ENCODE measurements at regions not wholly inside any gene's neighbourhood (a gene's known extent, or its start where the extent isn't known, plus 50 kb on each side); places are given as distances from the start of the nearest gene placed in this dataset.

DNA sequence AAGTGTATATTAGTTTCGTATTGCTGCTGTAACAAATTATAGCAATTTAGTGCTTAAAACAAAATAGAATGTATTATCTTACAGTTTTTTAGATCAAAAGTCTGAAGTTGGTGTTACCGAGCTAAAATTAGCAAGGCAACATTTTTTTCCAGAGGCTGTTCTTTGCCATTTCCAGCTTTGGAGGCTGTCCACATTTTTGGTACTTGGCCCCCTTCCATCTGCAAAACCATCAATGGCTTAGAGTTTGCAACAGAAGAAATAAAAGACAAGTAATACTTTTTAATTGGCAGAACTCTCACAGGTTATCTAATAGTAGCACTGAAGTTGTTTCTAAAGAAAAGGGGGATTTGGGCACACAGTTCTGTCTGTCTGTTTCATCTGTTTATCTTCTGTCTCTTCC is 1248.5 kb downstream of the ROBO1 start:
- no peaks in the 10 kb centered on the region for H3K9me3 ChIP-seq (ENCODE audit: control insufficient read depth in 1 of 2, low read length in 2 of 2)
- H3K4me1 ChIP-seq (ENCODE audit: control insufficient read depth in 1 of 2, insufficient read depth in 2 of 2, low read length in 2 of 2), result no peaks in the 10 kb centered on the region
- H3K27ac ChIP-seq (ENCODE audit: low read length), result no peak overlapping the region
- H3K36me3 ChIP-seq (ENCODE audit: control insufficient read depth in 1 of 2, insufficient read depth in 2 of 2, low read length in 2 of 2), result no peaks in the 10 kb centered on the region
- no peak overlapping the region for H3K4me3 ChIP-seq (ENCODE audit: low read depth in 1 of 2, low read length in 2 of 2)
- H3K27me3 ChIP-seq (ENCODE audit: low read depth, low read length), result no peaks in the 10 kb centered on the region

DNA sequence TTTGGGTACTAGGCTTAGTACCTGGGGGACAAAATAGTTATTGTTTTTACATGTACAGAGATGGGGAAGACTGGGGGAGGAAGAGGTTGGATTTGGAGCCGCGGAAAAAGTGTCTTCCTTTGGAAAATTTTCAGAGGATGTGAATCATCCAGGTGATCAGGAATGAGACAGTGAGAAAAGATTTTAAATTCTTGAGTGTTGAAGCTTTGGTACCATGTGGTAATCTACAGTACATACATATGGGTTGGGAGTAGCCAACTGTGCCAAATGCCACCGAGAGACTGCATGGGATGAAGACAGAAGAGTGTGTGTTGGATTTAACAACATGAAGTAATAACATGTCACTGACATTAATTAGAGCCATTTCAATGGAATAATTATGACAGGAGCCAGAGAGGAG is 1238.2 kb downstream of the ROBO1 start:
- H3K27me3 ChIP-seq (ENCODE audit: low read depth, low read length), result no peaks in the 10 kb centered on the region
- no peaks in the 10 kb centered on the region for H3K4me1 ChIP-seq (ENCODE audit: control insufficient read depth in 1 of 2, insufficient read depth in 2 of 2, low read length in 2 of 2)
- no peak overlapping the region for H3K4me3 ChIP-seq (ENCODE audit: low read depth in 1 of 2, low read length in 2 of 2)
- H3K9me3 ChIP-seq (ENCODE audit: control insufficient read depth in 1 of 2, low read length in 2 of 2), result no peaks in the 10 kb centered on the region
- no peak overlapping the region for H3K27ac ChIP-seq (ENCODE audit: low read length)
- H3K36me3 ChIP-seq (ENCODE audit: control insufficient read depth in 1 of 2, insufficient read depth in 2 of 2, low read length in 2 of 2), result no peaks in the 10 kb centered on the region

DNA sequence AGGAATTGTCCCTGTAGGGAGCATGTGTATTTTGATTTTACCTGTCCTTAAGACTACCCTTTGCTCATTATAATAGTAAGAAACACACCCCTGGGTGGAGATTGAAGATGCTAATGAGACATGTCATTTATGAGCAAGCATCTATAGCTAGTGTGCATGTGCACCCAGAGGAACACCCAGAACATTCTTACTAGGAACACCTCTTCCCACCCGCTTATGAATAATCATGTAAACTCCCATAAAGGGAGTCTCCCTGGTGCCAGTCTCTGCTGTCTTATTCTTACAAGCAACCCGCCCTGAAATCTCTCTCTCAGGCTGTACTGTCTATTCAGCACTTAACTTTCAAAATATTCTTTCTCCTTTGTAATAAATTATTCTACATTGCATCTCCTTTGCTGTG is 1227.3 kb downstream of the ROBO1 start:
- peaks cover 0 to 2% of the 10 kb centered on the region in 2 donors for H3K9me3 ChIP-seq (ENCODE audit: control insufficient read depth in 1 of 2, low read length in 2 of 2)
- H3K4me1 ChIP-seq (ENCODE audit: control insufficient read depth in 1 of 2, insufficient read depth in 2 of 2, low read length in 2 of 2), result no peaks in the 10 kb centered on the region
- no peaks in the 10 kb centered on the region for H3K27me3 ChIP-seq (ENCODE audit: low read depth, low read length)
- H3K36me3 ChIP-seq (ENCODE audit: control insufficient read depth in 1 of 2, insufficient read depth in 2 of 2, low read length in 2 of 2), result no peaks in the 10 kb centered on the region
- H3K4me3 ChIP-seq (ENCODE audit: low read depth in 1 of 2, low read length in 2 of 2), result no peak overlapping the region
- H3K27ac ChIP-seq (ENCODE audit: low read length), result no peak overlapping the region

DNA sequence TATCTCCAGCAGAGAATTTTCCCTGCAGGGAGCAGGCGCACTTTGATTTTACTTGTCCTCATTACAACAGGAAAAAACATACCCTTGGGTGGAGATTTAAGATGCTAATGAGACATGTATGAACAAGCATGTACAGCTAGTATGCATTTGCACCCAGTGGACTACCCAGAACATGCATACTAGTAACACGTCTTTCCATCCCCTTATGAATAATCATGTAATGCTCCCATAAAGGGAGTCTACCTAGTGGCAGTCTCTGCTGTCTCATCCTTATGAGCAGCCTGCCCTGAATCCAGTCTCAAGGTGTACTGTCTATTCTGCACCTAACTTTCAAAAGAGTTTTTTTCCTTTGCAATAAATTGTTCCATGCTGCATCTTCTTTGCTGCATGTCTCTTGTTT is 1222.0 kb downstream of the ROBO1 start:
- Histone ChIP-seq H3K9me3 (ENCODE audit: control insufficient read depth in 1 of 2, low read length in 2 of 2) (peaks cover 3 to 4% of the 10 kb centered on the region in 2 donors), H3K27ac (ENCODE audit: low read length) (no peak overlapping the region), H3K4me3 (ENCODE audit: low read depth in 1 of 2, low read length in 2 of 2) (no peak overlapping the region), H3K36me3 (ENCODE audit: control insufficient read depth in 1 of 2, insufficient read depth in 2 of 2, low read length in 2 of 2) (no peaks in the 10 kb centered on the region), H3K27me3 (ENCODE audit: low read depth, low read length) (no peaks in the 10 kb centered on the region), H3K4me1 (ENCODE audit: control insufficient read depth in 1 of 2, insufficient read depth in 2 of 2, low read length in 2 of 2) (no peaks in the 10 kb centered on the region)
